ENCODE measurements at regions not wholly inside any gene's neighbourhood (a gene's known extent, or its start where the extent isn't known, plus 50 kb on each side); places are given as distances from the start of the nearest gene placed in this dataset.

GRCh38 chr5:56507351-56507930 lies 274.3 kb upstream of the ANKRD55 start:
- Histone ChIP-seq H3K4me2 (ENCODE audit: low read length) (no peak overlapping the region), H3K4me3 (ENCODE audit: low read length) (no peak overlapping the region), H4K20me1 (ENCODE audit: insufficient read depth) (no peaks in the 10 kb centered on the region), H3K79me2 (replicated peaks; ENCODE audit: insufficient read depth, low read length) (no peaks in the 10 kb centered on the region), H3K9ac (ENCODE audit: low read length) (no peak overlapping the region), H2AFZ (ENCODE audit: low read depth, low read length) (no peak overlapping the region), H3K27me3 (ENCODE audit: insufficient read depth, low read depth, low read length) (no peaks in the 10 kb centered on the region), H3F3A (ENCODE audit: insufficient read depth, low read length, poor library complexity, severe bottlenecking) (no peaks in the 10 kb centered on the region), H3K9me2 (ENCODE audit: insufficient read depth, low read length) (no peaks in the 10 kb centered on the region), H3K27ac (ENCODE audit: low read length) (no peak overlapping the region), H3K9me3 (ENCODE audit: low read length) (no peaks in the 10 kb centered on the region), H3K36me3 (ENCODE audit: insufficient read depth, low read length) (no peaks in the 10 kb centered on the region)
- no peak for TF ChIP-seq EZH2 (IDR thresholded peaks at IDR 0.05; ENCODE audit: borderline replicate concordance, insufficient read depth, low read length, poor library complexity, severe bottlenecking)
- no peak for TF ChIP-seq EP300 (conservative IDR thresholded peaks at IDR 0.05; ENCODE audit: poor library complexity, severe bottlenecking)
- TF ChIP-seq MXI1 (conservative IDR thresholded peaks at IDR 0.05; ENCODE audit: poor library complexity, severe bottlenecking), result no peak
- TF ChIP-seq, protein P1, sequence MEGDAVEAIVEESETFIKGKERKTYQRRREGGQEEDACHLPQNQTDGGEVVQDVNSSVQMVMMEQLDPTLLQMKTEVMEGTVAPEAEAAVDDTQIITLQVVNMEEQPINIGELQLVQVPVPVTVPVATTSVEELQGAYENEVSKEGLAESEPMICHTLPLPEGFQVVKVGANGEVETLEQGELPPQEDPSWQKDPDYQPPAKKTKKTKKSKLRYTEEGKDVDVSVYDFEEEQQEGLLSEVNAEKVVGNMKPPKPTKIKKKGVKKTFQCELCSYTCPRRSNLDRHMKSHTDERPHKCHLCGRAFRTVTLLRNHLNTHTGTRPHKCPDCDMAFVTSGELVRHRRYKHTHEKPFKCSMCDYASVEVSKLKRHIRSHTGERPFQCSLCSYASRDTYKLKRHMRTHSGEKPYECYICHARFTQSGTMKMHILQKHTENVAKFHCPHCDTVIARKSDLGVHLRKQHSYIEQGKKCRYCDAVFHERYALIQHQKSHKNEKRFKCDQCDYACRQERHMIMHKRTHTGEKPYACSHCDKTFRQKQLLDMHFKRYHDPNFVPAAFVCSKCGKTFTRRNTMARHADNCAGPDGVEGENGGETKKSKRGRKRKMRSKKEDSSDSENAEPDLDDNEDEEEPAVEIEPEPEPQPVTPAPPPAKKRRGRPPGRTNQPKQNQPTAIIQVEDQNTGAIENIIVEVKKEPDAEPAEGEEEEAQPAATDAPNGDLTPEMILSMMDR (IDR thresholded peaks at IDR 0.05; ENCODE audit: poor library complexity, severe bottlenecking), result no peak
- TF ChIP-seq POLR2AphosphoS5 (IDR thresholded peaks at IDR 0.05), result no peak
- no peak for TF ChIP-seq RAD21 (conservative IDR thresholded peaks at IDR 0.05)
- no peak for TF ChIP-seq TAF1 (IDR thresholded peaks at IDR 0.05; ENCODE audit: low read depth)
- TF ChIP-seq, protein P2, sequence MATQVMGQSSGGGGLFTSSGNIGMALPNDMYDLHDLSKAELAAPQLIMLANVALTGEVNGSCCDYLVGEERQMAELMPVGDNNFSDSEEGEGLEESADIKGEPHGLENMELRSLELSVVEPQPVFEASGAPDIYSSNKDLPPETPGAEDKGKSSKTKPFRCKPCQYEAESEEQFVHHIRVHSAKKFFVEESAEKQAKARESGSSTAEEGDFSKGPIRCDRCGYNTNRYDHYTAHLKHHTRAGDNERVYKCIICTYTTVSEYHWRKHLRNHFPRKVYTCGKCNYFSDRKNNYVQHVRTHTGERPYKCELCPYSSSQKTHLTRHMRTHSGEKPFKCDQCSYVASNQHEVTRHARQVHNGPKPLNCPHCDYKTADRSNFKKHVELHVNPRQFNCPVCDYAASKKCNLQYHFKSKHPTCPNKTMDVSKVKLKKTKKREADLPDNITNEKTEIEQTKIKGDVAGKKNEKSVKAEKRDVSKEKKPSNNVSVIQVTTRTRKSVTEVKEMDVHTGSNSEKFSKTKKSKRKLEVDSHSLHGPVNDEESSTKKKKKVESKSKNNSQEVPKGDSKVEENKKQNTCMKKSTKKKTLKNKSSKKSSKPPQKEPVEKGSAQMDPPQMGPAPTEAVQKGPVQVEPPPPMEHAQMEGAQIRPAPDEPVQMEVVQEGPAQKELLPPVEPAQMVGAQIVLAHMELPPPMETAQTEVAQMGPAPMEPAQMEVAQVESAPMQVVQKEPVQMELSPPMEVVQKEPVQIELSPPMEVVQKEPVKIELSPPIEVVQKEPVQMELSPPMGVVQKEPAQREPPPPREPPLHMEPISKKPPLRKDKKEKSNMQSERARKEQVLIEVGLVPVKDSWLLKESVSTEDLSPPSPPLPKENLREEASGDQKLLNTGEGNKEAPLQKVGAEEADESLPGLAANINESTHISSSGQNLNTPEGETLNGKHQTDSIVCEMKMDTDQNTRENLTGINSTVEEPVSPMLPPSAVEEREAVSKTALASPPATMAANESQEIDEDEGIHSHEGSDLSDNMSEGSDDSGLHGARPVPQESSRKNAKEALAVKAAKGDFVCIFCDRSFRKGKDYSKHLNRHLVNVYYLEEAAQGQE (IDR thresholded peaks at IDR 0.05; ENCODE audit: borderline replicate concordance), result no peak
- TF ChIP-seq SMC3 (conservative IDR thresholded peaks at IDR 0.05; ENCODE audit: poor library complexity), result no peak

DNA sequence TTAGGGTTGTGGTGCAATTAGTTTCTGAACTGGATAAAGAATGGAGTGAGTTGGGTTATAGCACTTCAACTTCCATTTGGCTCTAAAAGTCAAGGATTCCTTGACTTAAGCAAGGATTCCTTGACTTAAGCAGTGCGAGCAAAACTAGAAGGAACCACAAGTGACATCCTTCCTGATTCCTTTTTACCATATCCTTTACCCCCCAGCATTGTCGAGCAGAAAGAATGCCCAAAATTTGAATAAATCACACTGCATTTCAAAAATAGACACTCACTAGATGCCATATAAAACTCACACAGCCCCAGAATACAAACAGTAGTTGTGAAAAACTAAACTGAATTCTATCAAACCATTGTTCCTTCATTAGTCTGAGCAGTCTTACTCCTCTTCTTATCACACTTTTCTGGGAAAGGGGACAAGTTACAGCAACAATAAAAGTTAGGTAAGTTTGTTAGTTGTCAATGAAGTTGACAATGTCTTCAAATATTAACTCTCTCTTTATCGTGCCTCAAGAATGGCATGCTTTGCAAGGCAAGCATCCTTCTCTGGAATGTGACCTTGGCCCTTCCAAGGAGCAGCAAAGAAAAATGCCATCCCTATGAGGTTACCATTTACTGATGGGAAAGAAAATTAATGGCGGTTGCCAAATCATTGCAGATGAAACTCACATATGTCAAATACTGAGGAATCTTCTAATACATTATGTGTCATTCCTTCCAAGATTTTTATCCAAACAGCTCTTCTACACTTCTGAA lies 273.3 kb upstream of the ANKRD55 start:
- no peak overlapping the region for H3K27ac ChIP-seq (ENCODE audit: low read length)
- H3K79me2 ChIP-seq (replicated peaks; ENCODE audit: insufficient read depth, low read length), result no peaks in the 10 kb centered on the region
- no peaks in the 10 kb centered on the region for H3K36me3 ChIP-seq (ENCODE audit: insufficient read depth, low read length)
- TF ChIP-seq MXI1 (conservative IDR thresholded peaks at IDR 0.05; ENCODE audit: poor library complexity, severe bottlenecking), result no peak
- TF ChIP-seq SMC3 (conservative IDR thresholded peaks at IDR 0.05; ENCODE audit: poor library complexity), result no peak
- TF ChIP-seq, protein P1 (IDR thresholded peaks at IDR 0.05; ENCODE audit: poor library complexity, severe bottlenecking), result no peak
- no peak for TF ChIP-seq EZH2 (IDR thresholded peaks at IDR 0.05; ENCODE audit: borderline replicate concordance, insufficient read depth, low read length, poor library complexity, severe bottlenecking)
- no peak for TF ChIP-seq POLR2AphosphoS5 (IDR thresholded peaks at IDR 0.05)
- no peak for TF ChIP-seq EP300 (conservative IDR thresholded peaks at IDR 0.05; ENCODE audit: poor library complexity, severe bottlenecking)
- TF ChIP-seq, protein P2 (IDR thresholded peaks at IDR 0.05; ENCODE audit: borderline replicate concordance), result no peak
- no peak for TF ChIP-seq RAD21 (conservative IDR thresholded peaks at IDR 0.05)
- TF ChIP-seq TAF1 (IDR thresholded peaks at IDR 0.05; ENCODE audit: low read depth), result no peak
- H3K9me2 ChIP-seq (ENCODE audit: insufficient read depth, low read length), result no peaks in the 10 kb centered on the region
- H3K9ac ChIP-seq (ENCODE audit: low read length), result no peak overlapping the region
- H3F3A ChIP-seq (ENCODE audit: insufficient read depth, low read length, poor library complexity, severe bottlenecking), result no peaks in the 10 kb centered on the region
- H3K4me3 ChIP-seq (ENCODE audit: low read length), result no peak overlapping the region
- no peaks in the 10 kb centered on the region for H3K27me3 ChIP-seq (ENCODE audit: insufficient read depth, low read depth, low read length)
- no peaks in the 10 kb centered on the region for H4K20me1 ChIP-seq (ENCODE audit: insufficient read depth)
- H3K4me2 ChIP-seq (ENCODE audit: low read length), result no peak overlapping the region
- H3K9me3 ChIP-seq (ENCODE audit: low read length), result no peaks in the 10 kb centered on the region
- H2AFZ ChIP-seq (ENCODE audit: low read depth, low read length), result no peak overlapping the region
